HK-2 (cell line): ENCODE measurements at regions not wholly inside any gene's neighbourhood (a gene's known extent, or its start where the extent isn't known, plus 50 kb on each side); places are given as distances from the start of the nearest gene placed in this dataset.
"Not testable (repeated sequence)": the region's sequence is repeated elsewhere in the genome, so short reads cannot be mapped to it uniquely, and the experiment has no call there.

ENCODE experiments used
- DNase-seq: peaks from one replicate; pipeline ENCODE4 v3.0.0-alpha.2; 2018; ENCODE audit not compliant: unreplicated experiment

GRCh38 chr22:22776121-22776520, 111.5 kb upstream of the IGLL5 start:
- no peak for DNase-seq

GRCh38 chr22:22779213-22779612, 108.4 kb upstream of the IGLL5 start:
- DNase-seq, result no peak

GRCh38 chr22:22783575-22783974, 104.0 kb upstream of the IGLL5 start:
- no peak for DNase-seq

GRCh38 chr22:22784249-22785039, 103.2 kb upstream of the IGLL5 start:
- no peak for DNase-seq

GRCh38 chr22:22785316-22786065, 102.1 kb upstream of the IGLL5 start:
- DNase-seq, result no peak

- DNase-seq, result no peak
Measured at GRCh38 chr22:22786301-22787115, 101.1 kb upstream of the IGLL5 start.

- DNase-seq, result no peak
Measured at GRCh38 chr22:22787151-22787550, 100.5 kb upstream of the IGLL5 start.

GRCh38 chr22:22787786-22788459, 99.7 kb upstream of the IGLL5 start:
- peak; percentile 41 for DNase-seq

- DNase-seq, result no peak
Measured at GRCh38 chr22:22788460-22789037, 99.1 kb upstream of the IGLL5 start.

GRCh38 chr22:22789233-22789921, 98.2 kb upstream of the IGLL5 start:
- no peak for DNase-seq

- no peak for DNase-seq
Measured at GRCh38 chr22:22789922-22790845, 97.4 kb upstream of the IGLL5 start.

GRCh38 chr22:22791438-22792181, 96.0 kb upstream of the IGLL5 start:
- no peak for DNase-seq

- not testable (repeated sequence) for DNase-seq
Measured at GRCh38 chr22:22792205-22792786, 95.3 kb upstream of the IGLL5 start.

- not testable (repeated sequence) for DNase-seq
Measured at GRCh38 chr22:22795639-22796038, 92.0 kb upstream of the IGLL5 start.

GRCh38 chr22:22796724-22797123, 90.9 kb upstream of the IGLL5 start:
- no peak for DNase-seq

- no peak for DNase-seq
Measured at GRCh38 chr22:22798232-22798616, 89.4 kb upstream of the IGLL5 start.

- no peak for DNase-seq
Measured at GRCh38 chr22:22798716-22799115, 88.9 kb upstream of the IGLL5 start.

- DNase-seq, result no peak
Measured at GRCh38 chr22:22799561-22799960, 88.1 kb upstream of the IGLL5 start.

GRCh38 chr22:22800716-22801115, 86.9 kb upstream of the IGLL5 start:
- DNase-seq, result no peak
